ENCODE measurements at regions not wholly inside any gene's neighbourhood (a gene's known extent, or its start where the extent isn't known, plus 50 kb on each side); places are given as distances from the start of the nearest gene placed in this dataset.

- TF ChIP-seq EZH2 (IDR thresholded peaks at IDR 0.05; ENCODE audit: borderline replicate concordance, low read depth, low read length, severe bottlenecking) (no peak), CTCF (IDR thresholded peaks at IDR 0.05; ENCODE audit: extremely low read depth in 1 of 2, insufficient read depth in 1 of 2, low read depth in 1 of 2, low read length in 2 of 2) (no peak), POLR2A (IDR thresholded peaks at IDR 0.05; ENCODE audit: low read depth, low read length) (no peak), POLR2AphosphoS5 (IDR thresholded peaks at IDR 0.05; ENCODE audit: insufficient read depth, low read depth, low read length) (no peak), MAX (IDR thresholded peaks at IDR 0.05; ENCODE audit: insufficient read depth, insufficient read length) (no peak), FOS (IDR thresholded peaks at IDR 0.05; ENCODE audit: borderline replicate concordance, insufficient read depth, low read length) (no peak), MYC (IDR thresholded peaks at IDR 0.05; ENCODE audit: low read depth, low read length) (no peak), GATA2 (IDR thresholded peaks at IDR 0.05; ENCODE audit: insufficient read depth, insufficient read length, low read depth, low read length) (no peak)
Observed at GRCh38 chr3:182626484-182627467, 166.5 kb upstream of the ATP11B start.
